HepG2 (cell line): ENCODE measurements at regions not wholly inside any gene's neighbourhood (a gene's known extent, or its start where the extent isn't known, plus 50 kb on each side); places are given as distances from the start of the nearest gene placed in this dataset.

Source experiments
- ATAC-seq: fragments of 200-7000 bp; cut with Tn5 transposase; 3 replicates; pipeline ENCODE4 v1.9.1; 2020; ENCODE audit warnings: mild to moderate bottlenecking, moderate library complexity
- BruUV-seq: library from RNA; stranded (reverse); fragments of 400-500 nt; replicated peaks from 2 replicates; lab custom pipeline; 2021; lab: Mats Ljungman, UMichigan
- CTCF ChIA-PET: fragments of 300-600 bp; formaldehyde crosslinking; extraction: SDS; loops from one replicate; lab custom pipeline; 2021; ENCODE audit warnings: low total read pairs, inconsistent platforms, low intra/inter-chr PET ratio; lab: Yijun Ruan, JAX
- POLR2A ChIA-PET: fragments of 350-600 bp; sonication (Branson Sonifier 250); formaldehyde crosslinking; loops from one replicate; lab custom pipeline; 2020; ENCODE audit warnings: antibody characterized with exemption, inconsistent platforms; lab: Yijun Ruan, JAX
- DNase-seq: peaks from one replicate; pipeline ENCODE4 v3.0.0-alpha.2; 2015; ENCODE audit warnings: low spot score
- FAIRE-seq: peaks from 3 replicates; lab custom pipeline; 2011; peaks lifted over from hg19 to GRCh38; lab: Jason Lieb, UNC
- H2AFZ ChIP-seq: one replicate; pipeline ENCODE4 v1.6.1; 2011; ENCODE audit warnings: low read length, inconsistent platforms
- H3K27ac ChIP-seq: fragments of 300-600 bp; 3 replicates; pipeline ENCODE4 v1.8.0; 2011; ENCODE audit warnings: mixed run types, mild to moderate bottlenecking, mixed read lengths, low read length, inconsistent platforms; ENCODE audit not compliant: insufficient read depth; ENCODE audit errors: extremely low read length
- H3K27me3 ChIP-seq, 2 experiments: fragments of 200-600 bp in 1 of 2; 2 replicates in 1 of 2; 3 replicates in 1 of 2; pipeline versions ENCODE4 v1.6.0 to v1.8.0; 2011; ENCODE audit warnings: low read length in 2 of 2, mild to moderate bottlenecking in 2 of 2, moderate library complexity in 2 of 2, inconsistent platforms in 1 of 2; ENCODE audit not compliant: insufficient read depth in 2 of 2, control insufficient read depth in 1 of 2
- H3K36me3 ChIP-seq, 2 experiments: fragments of 200-600 bp in 1 of 2; replicated peaks in 1 of 2; 2 replicates in 1 of 2; 3 replicates in 1 of 2; pipeline versions ENCODE4 v1.5.1 to v1.8.0; 2011; ENCODE audit warnings: low read length in 2 of 2, inconsistent platforms in 1 of 2; ENCODE audit not compliant: insufficient read depth in 2 of 2, control insufficient read depth in 1 of 2
- H3K4me1 ChIP-seq: 2 replicates; pipeline ENCODE4 v1.5.1; 2012; ENCODE audit warnings: low read length, inconsistent platforms; ENCODE audit not compliant: insufficient read depth
- H3K4me2 ChIP-seq: 2 replicates; pipeline ENCODE4 v1.6.0; 2011; ENCODE audit warnings: low read depth, low read length, inconsistent platforms
- H3K4me3 ChIP-seq, 3 experiments: fragments of 200-600 bp in 1 of 3; sonication (generic), shearing (Covaris generic) in 1 of 3; replicated peaks in 1 of 3; 2 replicates each; pipeline ENCODE4 v1.5.1; 2011 to 2016; ENCODE audit warnings: low read length in 3 of 3, inconsistent platforms in 2 of 3, low read depth in 2 of 3, mild to moderate bottlenecking in 2 of 3, control low read depth in 1 of 3, mixed read lengths in 1 of 3; ENCODE audit not compliant: insufficient read depth in 1 of 3
- H3K79me2 ChIP-seq: one replicate; pipeline ENCODE4 v1.6.1; 2011; ENCODE audit warnings: low read length, inconsistent platforms; ENCODE audit not compliant: insufficient read depth
- H3K9ac ChIP-seq: 2 replicates; pipeline ENCODE4 v1.6.0; 2011; ENCODE audit warnings: mild to moderate bottlenecking, low read depth, low read length, inconsistent platforms; ENCODE audit not compliant: insufficient read depth
- H3K9me3 ChIP-seq: 2 replicates; pipeline ENCODE4 v1.5.1; 2012; ENCODE audit warnings: mild to moderate bottlenecking, low read length
- H4K20me1 ChIP-seq: 2 replicates; pipeline ENCODE4 v1.6.0; 2011; ENCODE audit warnings: inconsistent platforms, mild to moderate bottlenecking, low read length, moderate library complexity; ENCODE audit not compliant: insufficient read depth
- ATAD3A ChIP-seq: sonication (generic); formaldehyde crosslinking; IDR thresholded peaks from 2 replicates; pipeline ENCODE4 v1.4.0; 2020; ENCODE audit warnings: missing genetic modification reagents
- CEBPG ChIP-seq: IDR thresholded peaks from 2 replicates; pipeline ENCODE4 v1.6.1; 2016
- FOSL2 ChIP-seq: sonication (generic); formaldehyde crosslinking; IDR thresholded peaks from 2 replicates; pipeline ENCODE4 v1.4.0; 2020; ENCODE audit warnings: missing genetic modification reagents
- HBP1 ChIP-seq: IDR thresholded peaks from 2 replicates; pipeline ENCODE4 v1.6.1; 2016; ENCODE audit warnings: low read depth, control low read depth
- HDAC6 ChIP-seq: fragments of 200-600 bp; sonication (generic); IDR thresholded peaks from 2 replicates; pipeline ENCODE4 v1.7.0; 2017; ENCODE audit warnings: mild to moderate bottlenecking, antibody characterized with exemption, low read length, low read depth
- KDM1A ChIP-seq: IDR thresholded peaks from 2 replicates; pipeline ENCODE4 v1.6.1; 2016; ENCODE audit warnings: missing compliant biosample characterization
- KDM2A ChIP-seq: sonication (generic); formaldehyde crosslinking; IDR thresholded peaks from 2 replicates; pipeline ENCODE4 v1.4.0; 2020; ENCODE audit warnings: low read depth, missing genetic modification reagents, borderline replicate concordance
- KDM3A ChIP-seq: IDR thresholded peaks from 2 replicates; pipeline ENCODE4 v1.6.1; 2018; ENCODE audit warnings: low read depth, missing compliant biosample characterization
- SIX1 ChIP-seq: sonication (generic); formaldehyde crosslinking; IDR thresholded peaks from 2 replicates; pipeline ENCODE4 v1.4.0; 2020; ENCODE audit warnings: missing genetic modification reagents, borderline replicate concordance
- SMC3 ChIP-seq: IDR thresholded peaks from 2 replicates; pipeline ENCODE4 v1.6.1; 2011; ENCODE audit warnings: low read length, improper control_type of control experiment
- ZNF136 ChIP-seq: sonication (generic); formaldehyde crosslinking; IDR thresholded peaks from 2 replicates; pipeline ENCODE4 v1.8.1; 2022; ENCODE audit warnings: low read depth, mild to moderate bottlenecking, moderate library complexity, missing genetic modification reagents
- ZNF33B ChIP-seq: sonication (generic); formaldehyde crosslinking; IDR thresholded peaks from 2 replicates; pipeline ENCODE4 v1.5.1; 2020; ENCODE audit warnings: mild to moderate bottlenecking, missing genetic modification reagents
- ZNF383 ChIP-seq: sonication (generic); formaldehyde crosslinking; IDR thresholded peaks from 2 replicates; pipeline ENCODE4 v1.4.0; 2020; ENCODE audit warnings: missing genetic modification reagents, mild to moderate bottlenecking, borderline replicate concordance
- ZZZ3 ChIP-seq: sonication (generic); formaldehyde crosslinking; IDR thresholded peaks from 2 replicates; pipeline ENCODE4 v1.4.0; 2020; ENCODE audit warnings: missing genetic modification reagents, mild to moderate bottlenecking, borderline replicate concordance
- WGBS: methylation state at CpG from one replicate; pipeline ENCODE4 v1.1.6; 2017; ENCODE audit warnings: low lambda C conversion rate; 5-methylcytosine and 5-hydroxymethylcytosine counted together
- in situ Hi-C: cut with HindIII; loops from 2 replicates; pipeline ENCODE4 v1.10.0; 2017; ENCODE audit warnings: low pct_unique_long_range_greater_than_20kb; ENCODE audit not compliant: extremely low pct_ligation_motif_present
- intact Hi-C: fragments of 100-400 bp; cut with micrococcal nuclease; formaldehyde crosslinking; loops from one replicate; pipeline ENCODE4 v1.10.0; 2022; ENCODE audit not compliant: unreplicated experiment
- TF ChIP-seq, protein P1 (sequence below): IDR thresholded peaks from 2 replicates; pipeline ENCODE4 v1.6.1; 2016
- TF ChIP-seq, protein P2 (sequence below): sonication (generic); formaldehyde crosslinking; IDR thresholded peaks from 2 replicates; pipeline ENCODE4 v1.8.1; 2023; ENCODE audit warnings: mild to moderate bottlenecking, missing genetic modification reagents
- TF ChIP-seq, protein P3 (sequence below): IDR thresholded peaks from 2 replicates; pipeline ENCODE4 v1.6.1; 2012; ENCODE audit warnings: low read depth, low read length, improper control_type of control experiment

DNA sequence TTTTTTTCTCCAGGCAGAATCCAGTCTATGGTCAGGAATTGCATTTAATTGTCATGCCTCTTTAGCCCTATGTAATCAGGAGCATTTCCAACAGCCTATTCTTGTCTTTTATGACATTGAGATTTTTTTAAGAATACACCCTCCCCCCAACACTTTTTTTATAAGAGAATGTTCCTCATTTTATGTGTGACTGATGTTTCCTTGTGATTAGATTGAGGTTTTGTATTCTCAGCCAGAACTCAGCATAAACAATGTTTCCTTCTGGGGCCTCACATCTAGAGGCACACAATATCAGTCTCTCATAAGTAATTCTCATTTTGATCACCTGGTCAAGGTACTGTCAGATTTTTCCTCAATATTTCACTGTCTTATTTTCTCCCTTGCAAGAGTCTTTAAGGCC, 193.4 kb upstream of the PDE1C start:
- H3K27ac ChIP-seq, result no peak overlapping the region
- H3K36me3 ChIP-seq, result no peaks in the 10 kb centered on the region
- in situ Hi-C loops (no loop called here), intact Hi-C loops (no loop called here)
- no peaks in the 10 kb centered on the region for H3K9me3 ChIP-seq
- H3K27me3 ChIP-seq, result peaks cover 0 to 8% of the 10 kb centered on the region in 2 experiments; a peak in 2 of 5 replicates
- H3K4me2 ChIP-seq, result no peak overlapping the region
- no peak overlapping the region for H2AFZ ChIP-seq
- ChIA-PET CTCF (no interaction called here), POLR2A (no interaction called here)
- H4K20me1 ChIP-seq, result no peaks in the 10 kb centered on the region
- H3K4me1 ChIP-seq, result no peaks in the 10 kb centered on the region
- TF ChIP-seq KDM2A (no peak), CEBPG (CRISPR knock-in tag) (no peak), SMC3 (no peak), ZNF136 (CRISPR knock-in tag) (no peak), ZNF33B (no peak), ZNF383 (CRISPR knock-in tag) (no peak), KDM1A (CRISPR knock-in tag) (no peak)
- TF ChIP-seq, protein P1, sequence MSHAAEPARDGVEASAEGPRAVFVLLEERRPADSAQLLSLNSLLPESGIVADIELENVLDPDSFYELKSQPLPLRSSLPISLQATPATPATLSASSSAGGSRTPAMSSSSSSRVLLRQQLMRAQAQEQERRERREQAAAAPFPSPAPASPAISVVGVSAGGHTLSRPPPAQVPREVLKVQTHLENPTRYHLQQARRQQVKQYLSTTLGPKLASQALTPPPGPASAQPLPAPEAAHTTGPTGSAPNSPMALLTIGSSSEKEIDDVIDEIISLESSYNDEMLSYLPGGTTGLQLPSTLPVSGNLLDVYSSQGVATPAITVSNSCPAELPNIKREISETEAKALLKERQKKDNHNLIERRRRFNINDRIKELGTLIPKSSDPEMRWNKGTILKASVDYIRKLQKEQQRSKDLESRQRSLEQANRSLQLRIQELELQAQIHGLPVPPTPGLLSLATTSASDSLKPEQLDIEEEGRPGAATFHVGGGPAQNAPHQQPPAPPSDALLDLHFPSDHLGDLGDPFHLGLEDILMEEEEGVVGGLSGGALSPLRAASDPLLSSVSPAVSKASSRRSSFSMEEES (CRISPR knock-in tag), result no peak
- ATAC-seq (no peak), FAIRE-seq (no peak), DNase-seq (no peak)
- H3K79me2 ChIP-seq, result no peaks in the 10 kb centered on the region
- no peak overlapping the region for H3K9ac ChIP-seq
- no TSS peak for BruUV-seq
- no peak overlapping the region for H3K4me3 ChIP-seq

DNA sequence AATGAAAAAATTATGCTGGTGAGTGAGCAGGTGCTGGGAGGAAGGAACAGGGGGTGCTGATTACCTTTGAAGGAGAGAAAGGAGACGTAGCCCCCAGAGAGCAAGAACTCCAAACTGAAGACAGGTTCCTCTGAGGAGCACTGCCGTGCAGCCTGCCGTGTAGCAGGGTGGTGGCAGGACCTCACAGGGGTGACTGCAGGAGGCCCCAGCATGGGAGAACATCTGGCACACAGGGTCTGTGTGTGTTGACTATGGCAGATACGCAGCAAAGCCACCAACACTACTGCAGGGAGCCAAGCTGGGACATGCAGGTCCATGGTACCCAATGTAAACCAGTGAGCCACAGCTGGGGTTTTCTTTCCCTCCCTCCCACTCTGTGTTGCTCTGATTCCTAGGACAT, 192.1 kb upstream of the PDE1C start:
- Histone ChIP-seq H3K27me3 (peaks cover 0 to 8% of the 10 kb centered on the region in 2 experiments; a peak in 2 of 5 replicates), H3K4me2 (no peak overlapping the region), H3K9ac (no peak overlapping the region), H3K9me3 (no peaks in the 10 kb centered on the region), H3K4me1 (no peaks in the 10 kb centered on the region), H3K27ac (no peak overlapping the region), H2AFZ (no peak overlapping the region), H3K4me3 (no peak overlapping the region), H3K36me3 (no peaks in the 10 kb centered on the region), H4K20me1 (no peaks in the 10 kb centered on the region), H3K79me2 (no peaks in the 10 kb centered on the region)
- no peak for DNase-seq
- in situ Hi-C loops, result no loop called here
- intact Hi-C loops, result no loop called here
- BruUV-seq, result no TSS peak
- ChIA-PET CTCF (no interaction called here), POLR2A (no interaction called here)
- no peak for FAIRE-seq
- no peak for ATAC-seq
- whole genome bisulfite sequencing, result 11% methylated on average over 1 of the region's 4 CpGs
- no peak for TF ChIP-seq HBP1
- no peak for TF ChIP-seq FOSL2 (CRISPR knock-in tag)
- TF ChIP-seq, protein P2, sequence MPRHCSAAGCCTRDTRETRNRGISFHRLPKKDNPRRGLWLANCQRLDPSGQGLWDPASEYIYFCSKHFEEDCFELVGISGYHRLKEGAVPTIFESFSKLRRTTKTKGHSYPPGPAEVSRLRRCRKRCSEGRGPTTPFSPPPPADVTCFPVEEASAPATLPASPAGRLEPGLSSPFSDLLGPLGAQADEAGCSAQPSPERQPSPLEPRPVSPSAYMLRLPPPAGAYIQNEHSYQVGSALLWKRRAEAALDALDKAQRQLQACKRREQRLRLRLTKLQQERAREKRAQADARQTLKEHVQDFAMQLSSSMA (CRISPR knock-in tag), result no peak
- TF ChIP-seq ATAD3A (CRISPR knock-in tag), result no peak
- no peak for TF ChIP-seq HDAC6
- no peak for TF ChIP-seq SIX1 (CRISPR knock-in tag)
- no peak for TF ChIP-seq KDM3A
- TF ChIP-seq, protein P3, sequence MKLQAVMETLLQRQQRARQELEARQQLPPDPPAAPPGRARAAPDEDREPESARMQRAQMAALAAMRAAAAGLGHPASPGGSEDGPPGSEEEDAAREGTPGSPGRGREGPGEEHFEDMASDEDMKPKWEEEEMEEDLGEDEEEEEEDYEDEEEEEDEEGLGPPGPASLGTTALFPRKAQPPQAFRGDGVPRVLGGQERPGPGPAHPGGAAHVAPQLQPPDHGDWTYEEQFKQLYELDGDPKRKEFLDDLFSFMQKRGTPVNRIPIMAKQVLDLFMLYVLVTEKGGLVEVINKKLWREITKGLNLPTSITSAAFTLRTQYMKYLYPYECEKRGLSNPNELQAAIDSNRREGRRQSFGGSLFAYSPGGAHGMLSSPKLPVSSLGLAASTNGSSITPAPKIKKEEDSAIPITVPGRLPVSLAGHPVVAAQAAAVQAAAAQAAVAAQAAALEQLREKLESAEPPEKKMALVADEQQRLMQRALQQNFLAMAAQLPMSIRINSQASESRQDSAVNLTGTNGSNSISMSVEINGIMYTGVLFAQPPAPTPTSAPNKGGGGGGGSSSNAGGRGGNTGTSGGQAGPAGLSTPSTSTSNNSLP, result no peak
- TF ChIP-seq ZZZ3 (CRISPR knock-in tag), result no peak
